Omental fat pad (tissue), 3 donors: ENCODE measurements at regions not wholly inside any gene's neighbourhood (a gene's known extent, or its start where the extent isn't known, plus 50 kb on each side); places are given as distances from the start of the nearest gene placed in this dataset.

ENCODE experiments used
- ATAC-seq: fragments of 150-250 bp; one replicate; pipeline ENCODE4 v1.9.1; 2016; ENCODE audit warnings: mild to moderate bottlenecking, moderate library complexity; ENCODE audit not compliant: low FRiP score
- DNase-seq: peaks from one replicate; pipeline ENCODE4 v3.0.0-alpha.2; 2019; ENCODE audit warnings: low spot score
- CTCF ChIP-seq, 3 donors: fragments of 450-650 bp; IDR thresholded peaks; one replicate each; pipeline ENCODE4 v1.5.1; 2016 to 2017; ENCODE audit warnings: antibody characterized with exemption in 3 of 3, mild to moderate bottlenecking in 3 of 3, moderate library complexity in 2 of 3

- no peak for ATAC-seq
- no peak for TF ChIP-seq CTCF (IDR thresholded peaks at IDR 0.05)
- no peak for DNase-seq
Observed at GRCh38 chr2:116718451-116718850, 1096.0 kb upstream of the DDX18 start.

GRCh38 chr2:116719836-116720235, 1094.7 kb upstream of the DDX18 start:
- ATAC-seq: no peak
- no peak for TF ChIP-seq CTCF (IDR thresholded peaks at IDR 0.05)
- no peak for DNase-seq

DNA sequence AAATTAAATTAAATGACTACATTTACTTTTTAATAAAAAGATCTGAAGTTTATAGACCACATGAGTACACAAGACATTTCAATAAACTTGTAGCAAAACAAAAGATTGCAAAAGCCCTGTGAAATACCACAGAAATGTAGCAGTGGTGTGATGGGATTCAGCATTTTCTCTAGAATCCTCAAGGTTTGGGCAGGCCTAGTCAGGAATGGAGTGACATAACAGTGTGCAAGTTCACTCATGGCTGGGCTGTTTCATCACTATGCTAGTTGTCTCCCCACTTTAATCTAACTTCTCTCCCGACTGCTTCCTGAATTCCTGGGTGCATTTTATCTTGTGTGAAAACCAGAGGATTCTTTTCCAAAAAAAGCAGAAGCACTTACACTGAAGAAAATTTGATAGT, 1089.9 kb upstream of the DDX18 start:
- TF ChIP-seq CTCF (IDR thresholded peaks at IDR 0.05): no peak
- no peak for DNase-seq
- no peak for ATAC-seq

DNA sequence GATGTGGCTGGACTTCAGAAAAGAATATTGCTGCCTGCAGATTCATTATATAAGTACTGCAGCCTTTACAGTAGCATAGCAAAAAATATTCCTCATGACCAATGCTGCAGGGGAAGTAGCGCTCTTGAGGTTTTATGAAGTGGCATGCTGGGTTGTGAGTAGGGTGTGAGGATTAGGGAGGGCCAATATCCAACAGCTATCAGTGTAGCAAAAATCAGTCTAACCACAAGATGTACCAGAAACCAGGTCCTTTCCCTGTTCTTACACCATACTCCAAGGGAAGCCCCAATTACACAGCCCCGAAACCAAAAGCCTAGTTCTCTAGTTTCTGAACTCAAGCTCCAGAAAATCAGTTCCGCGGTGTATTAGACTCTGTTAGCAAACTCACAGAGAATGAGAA, 1082.2 kb upstream of the DDX18 start:
- TF ChIP-seq CTCF (IDR thresholded peaks at IDR 0.05): no peak
- ATAC-seq (no peak), DNase-seq (no peak)

- ATAC-seq (no peak), DNase-seq (no peak)
- TF ChIP-seq CTCF (IDR thresholded peaks at IDR 0.05): no peak
Observed at GRCh38 chr2:116733699-116734098, 1080.8 kb upstream of the DDX18 start.

DNA sequence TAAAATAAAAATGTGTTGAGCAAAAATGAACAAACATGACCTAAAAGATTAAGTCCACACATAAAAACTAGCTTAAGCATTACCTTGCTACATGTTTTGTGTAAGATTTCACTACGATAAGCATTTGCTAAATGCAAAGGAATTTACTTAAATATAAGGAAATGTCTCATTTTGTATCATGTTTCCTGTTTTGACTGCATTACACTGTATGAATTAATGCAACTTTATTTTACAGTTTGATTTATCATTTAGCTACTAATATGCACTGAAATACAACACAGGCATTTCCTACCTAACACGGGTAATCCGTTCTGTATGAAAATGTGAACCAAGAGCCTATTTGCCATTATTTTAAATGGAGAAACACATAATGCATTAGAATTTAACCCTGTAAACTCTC, 1076.5 kb upstream of the DDX18 start:
- no peak for TF ChIP-seq CTCF (IDR thresholded peaks at IDR 0.05)
- ATAC-seq (no peak), DNase-seq (no peak)

DNA sequence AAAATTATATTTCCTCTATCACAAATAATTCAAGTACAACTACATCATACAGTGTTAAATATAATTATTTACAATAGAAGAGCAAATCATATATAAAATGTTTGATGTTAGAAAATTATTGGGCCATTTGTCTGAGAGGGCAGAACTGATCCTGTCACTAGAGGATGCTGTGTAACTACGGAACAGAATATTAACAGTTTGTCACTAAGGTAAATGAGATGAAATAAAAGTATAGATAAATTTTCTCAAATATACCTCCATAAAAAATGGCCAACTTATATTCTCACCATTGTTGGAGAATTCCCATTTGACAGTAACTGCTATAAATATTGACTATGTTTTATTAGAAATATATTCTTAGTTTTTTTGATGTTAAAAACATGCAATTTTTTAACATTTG, 1067.4 kb upstream of the DDX18 start:
- ATAC-seq: no peak
- no peak for TF ChIP-seq CTCF (IDR thresholded peaks at IDR 0.05)
- no peak for DNase-seq
